ENCODE measurements at regions not wholly inside any gene's neighbourhood (a gene's known extent, or its start where the extent isn't known, plus 50 kb on each side); places are given as distances from the start of the nearest gene placed in this dataset.

GRCh38 chr15:29972051-29972450 lies 110.7 kb upstream of the GOLGA8J start:
- no peak overlapping the region for H3K4me3 ChIP-seq (ENCODE audit: low read depth, low read length)
- DNase-seq (ENCODE audit: low read depth, low spot score) = no peak
- TF ChIP-seq CTCF (IDR thresholded peaks at IDR 0.05; ENCODE audit: low read depth, low read length) = no peak
- in situ Hi-C loops (cut with HindIII; ENCODE audit: low sequenced_read_pairs) = no loop called here

GRCh38 chr15:29970402-29970695 lies 112.4 kb upstream of the GOLGA8J start:
- no peak for TF ChIP-seq CTCF (IDR thresholded peaks at IDR 0.05; ENCODE audit: low read depth, low read length)
- in situ Hi-C loops (cut with HindIII; ENCODE audit: low sequenced_read_pairs) = no loop called here

GRCh38 chr15:29969562-29970401 lies 113.0 kb upstream of the GOLGA8J start:
- TF ChIP-seq CTCF (IDR thresholded peaks at IDR 0.05; ENCODE audit: low read depth, low read length) = no peak
- in situ Hi-C loops (cut with HindIII; ENCODE audit: low sequenced_read_pairs) = no loop called here
- no peak for DNase-seq (ENCODE audit: low read depth, low spot score)

More at GRCh38 chr15:29970402-29970695, 112.4 kb upstream of the GOLGA8J start:
- DNase-seq (ENCODE audit: low read depth, low spot score) = no peak
- H3K4me3 ChIP-seq (ENCODE audit: low read depth, low read length) = no peak overlapping the region

GRCh38 chr15:29968895-29969561 lies 113.7 kb upstream of the GOLGA8J start:
- TF ChIP-seq CTCF (IDR thresholded peaks at IDR 0.05; ENCODE audit: low read depth, low read length) = no peak
- peak overlapping the region; percentile 36 for H3K4me3 ChIP-seq (ENCODE audit: low read depth, low read length)
- DNase-seq (ENCODE audit: low read depth, low spot score) = no peak
- in situ Hi-C loops (cut with HindIII; ENCODE audit: low sequenced_read_pairs) = no loop called here

More at GRCh38 chr15:29969562-29970401, 113.0 kb upstream of the GOLGA8J start:
- H3K4me3 ChIP-seq (ENCODE audit: low read depth, low read length) = no peak overlapping the region

- no peak for DNase-seq (ENCODE audit: low read depth, low spot score)
- no peak for TF ChIP-seq CTCF (IDR thresholded peaks at IDR 0.05; ENCODE audit: low read depth, low read length)
- in situ Hi-C loops (cut with HindIII; ENCODE audit: low sequenced_read_pairs) = no loop called here
- peak overlapping the region; percentile 36 for H3K4me3 ChIP-seq (ENCODE audit: low read depth, low read length)
Measured at GRCh38 chr15:29968099-29968894, 114.5 kb upstream of the GOLGA8J start.

- in situ Hi-C loops (cut with HindIII; ENCODE audit: low sequenced_read_pairs) = no loop called here
- no peak for TF ChIP-seq CTCF (IDR thresholded peaks at IDR 0.05; ENCODE audit: low read depth, low read length)
- DNase-seq (ENCODE audit: low read depth, low spot score) = no peak
- H3K4me3 ChIP-seq (ENCODE audit: low read depth, low read length) = no peak overlapping the region
Measured at GRCh38 chr15:29962407-29962806, 120.3 kb upstream of the GOLGA8J start.

Measured in astrocyte of the spinal cord (primary cell).